Uterus (tissue), 2 donors: ENCODE measurements at regions not wholly inside any gene's neighbourhood (a gene's known extent, or its start where the extent isn't known, plus 50 kb on each side); places are given as distances from the start of the nearest gene placed in this dataset.

ENCODE experiments used
- CTCF ChIP-seq, 4 experiments: fragments of 200-600 bp in 2 of 4; fragments of 450-650 bp in 2 of 4; sonication (generic) in 2 of 4; IDR thresholded peaks; one replicate each; pipeline ENCODE4 v1.5.1; 2016 to 2019; ENCODE audit warnings: antibody characterized with exemption in 4 of 4, mild to moderate bottlenecking in 2 of 4, moderate library complexity in 1 of 4
- POLR2A ChIP-seq, 2 donors: fragments of 450-650 bp; IDR thresholded peaks; one replicate each; pipeline ENCODE4 v1.6.1; 2016; ENCODE audit warnings: antibody characterized with exemption in 2 of 2, mild to moderate bottlenecking in 1 of 2, moderate library complexity in 1 of 2

GRCh38 chr4:107512549-107512948, 207.5 kb downstream of the PAPSS1 start:
- no peak for TF ChIP-seq CTCF (IDR thresholded peaks at IDR 0.05)
- TF ChIP-seq POLR2A (IDR thresholded peaks at IDR 0.05): no peak
